Left renal cortex interstitium (tissue), 4 donors: ENCODE measurements at regions not wholly inside any gene's neighbourhood (a gene's known extent, or its start where the extent isn't known, plus 50 kb on each side); places are given as distances from the start of the nearest gene placed in this dataset.
"Not testable (repeated sequence)": the region's sequence is repeated elsewhere in the genome, so short reads cannot be mapped to it uniquely, and the experiment has no call there.

Experiments used
- DNase-seq, 4 donors: peaks; one replicate each; pipeline ENCODE4 v3.0.0-alpha.2; 2013; ENCODE audit warnings: low read depth in 4 of 4, low spot score in 2 of 4, missing footprints in 1 of 4

DNA sequence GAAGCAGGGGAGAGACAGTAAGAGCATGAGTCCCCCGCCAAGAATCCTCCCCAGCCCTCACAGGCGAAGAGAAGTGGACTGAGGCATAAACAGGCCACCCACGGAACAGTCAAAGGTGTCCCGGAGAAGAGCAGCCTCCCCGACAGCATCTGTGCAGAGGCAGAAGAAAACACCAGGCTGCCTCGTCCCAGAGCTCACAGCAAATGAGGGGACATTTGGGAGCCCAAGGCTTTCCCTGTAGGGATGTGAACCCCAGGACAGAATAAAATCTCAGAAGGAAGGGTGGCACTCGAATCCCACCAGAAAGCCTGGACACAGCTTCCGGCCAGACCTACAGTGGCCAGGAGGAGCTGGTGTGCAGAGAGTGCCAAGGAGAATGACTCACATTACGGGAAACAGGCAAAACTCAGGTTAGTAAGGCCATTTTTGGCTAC, 90.4 kb downstream of the DLL1 start:
- DNase-seq, result no peak

DNA sequence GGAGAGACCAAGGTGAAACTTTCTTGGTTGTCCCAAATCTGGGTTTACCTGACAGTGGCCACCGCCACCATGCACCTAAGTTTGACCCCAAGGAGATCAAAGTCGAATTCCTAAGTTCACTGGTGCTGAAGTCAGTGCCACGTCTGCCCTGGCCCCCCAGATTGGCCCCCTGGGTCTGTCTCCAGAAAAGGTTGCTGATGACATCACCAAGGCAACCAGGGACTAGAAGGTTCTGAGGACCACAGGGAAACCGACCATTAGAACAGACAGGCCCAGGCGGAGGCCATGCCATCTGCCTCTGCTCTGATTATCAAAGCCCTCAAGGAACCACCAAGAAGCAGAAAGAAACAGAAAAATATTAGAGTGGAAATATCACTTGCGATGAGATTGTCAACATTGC, 91.2 kb downstream of the DLL1 start:
- DNase-seq, result no peak

DNA sequence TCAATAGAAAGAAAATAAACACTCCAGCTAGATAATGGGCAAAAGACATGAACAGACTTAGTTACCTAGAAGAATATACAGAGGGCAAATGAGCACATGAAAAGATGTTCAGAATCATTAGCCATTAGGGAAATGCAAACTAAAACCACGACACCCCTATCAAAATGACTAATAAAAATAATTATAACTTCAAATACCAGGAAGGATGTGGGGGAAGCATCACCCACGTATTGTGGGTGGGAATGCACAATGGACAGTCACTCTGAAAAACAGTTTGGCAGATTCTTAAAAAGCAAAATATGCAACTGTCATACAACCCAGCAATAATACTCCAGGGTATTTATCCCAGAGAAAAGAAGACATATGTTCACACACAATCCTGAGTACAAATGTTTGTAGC, 92.6 kb downstream of the DLL1 start:
- no peak for DNase-seq

DNA sequence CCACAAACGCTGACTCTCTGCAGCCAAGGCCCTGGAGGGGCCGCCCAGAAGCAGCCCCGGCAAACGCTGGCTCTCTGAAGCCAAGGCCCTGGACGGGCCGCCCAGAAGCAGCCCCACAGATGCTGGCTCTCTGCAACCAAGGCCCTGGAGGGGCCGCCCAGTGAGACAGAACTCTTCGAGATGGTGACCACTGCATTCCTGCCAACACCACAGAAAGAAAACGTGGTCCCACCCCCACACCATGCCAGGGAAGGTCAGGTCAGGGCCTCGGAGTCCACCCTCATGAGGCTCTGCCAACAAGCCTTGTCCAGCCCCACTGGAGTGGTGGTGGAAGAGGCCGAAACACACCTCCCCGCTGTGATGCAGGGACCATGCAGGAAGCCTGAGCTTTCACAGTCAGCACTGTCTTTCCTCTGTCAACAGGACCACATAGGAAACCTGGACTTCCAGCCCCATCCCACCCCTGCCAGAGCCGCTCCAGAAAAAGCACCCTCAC, 97.5 kb downstream of the DLL1 start:
- no peak for DNase-seq

DNA sequence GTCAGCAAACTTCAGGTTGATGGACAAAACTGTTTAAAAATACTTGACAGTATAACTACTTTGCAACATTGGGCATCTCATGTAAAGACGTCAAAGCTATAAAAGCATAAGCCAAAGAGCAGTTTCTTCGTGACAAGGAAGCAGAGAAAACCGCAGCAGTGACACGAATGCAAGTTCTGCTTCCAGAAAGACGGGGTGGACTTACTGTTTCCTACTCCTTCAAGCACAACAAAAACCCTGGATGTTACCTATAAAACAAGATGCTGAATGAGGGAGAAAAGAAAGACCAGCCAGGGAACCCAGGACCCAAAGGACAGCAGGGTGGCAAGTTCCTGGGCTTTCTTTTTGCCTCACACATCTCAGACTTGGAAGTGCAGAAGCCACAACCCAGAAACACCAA, 98.0 kb downstream of the DLL1 start:
- DNase-seq, result no peak

DNA sequence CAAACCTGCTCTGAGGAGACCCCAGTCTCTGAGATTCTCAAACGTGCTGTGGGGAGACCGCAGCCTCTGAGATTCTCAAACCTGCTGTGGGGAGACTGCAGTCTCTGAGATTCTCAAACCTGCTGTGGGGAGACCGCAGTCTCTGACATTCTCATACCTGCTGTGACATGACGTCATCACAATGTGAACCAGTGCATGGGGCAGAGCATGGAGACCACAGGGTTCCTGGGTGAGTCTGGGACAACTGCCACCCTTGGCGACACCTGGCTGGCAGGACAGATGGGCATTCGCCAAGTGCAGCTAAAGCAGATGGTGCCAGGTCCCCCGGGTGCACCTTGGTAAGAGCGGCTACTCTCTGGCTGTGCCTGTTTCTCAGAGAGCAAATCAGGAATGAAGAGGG, 98.8 kb downstream of the DLL1 start:
- DNase-seq, result not testable (repeated sequence)

DNA sequence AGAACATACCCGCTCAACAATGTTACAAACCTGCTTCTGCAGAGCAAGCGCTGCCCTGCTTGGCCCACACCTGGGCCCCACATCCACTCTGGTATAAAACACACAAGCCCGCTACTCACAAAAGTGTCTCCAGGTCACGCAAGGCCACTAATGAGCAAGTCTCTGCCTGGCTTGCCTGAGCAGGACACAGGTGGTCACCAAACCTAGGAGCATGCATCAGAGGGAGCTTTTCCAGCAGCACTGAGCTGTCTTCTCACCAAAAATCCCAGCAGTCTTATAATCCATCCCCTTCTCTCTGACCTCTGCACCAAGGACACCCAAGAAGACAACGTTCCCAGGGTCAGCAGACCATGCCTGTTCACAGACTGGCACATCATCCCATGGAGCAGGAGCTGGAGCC, 100.8 kb downstream of the DLL1 start:
- no peak for DNase-seq

DNA sequence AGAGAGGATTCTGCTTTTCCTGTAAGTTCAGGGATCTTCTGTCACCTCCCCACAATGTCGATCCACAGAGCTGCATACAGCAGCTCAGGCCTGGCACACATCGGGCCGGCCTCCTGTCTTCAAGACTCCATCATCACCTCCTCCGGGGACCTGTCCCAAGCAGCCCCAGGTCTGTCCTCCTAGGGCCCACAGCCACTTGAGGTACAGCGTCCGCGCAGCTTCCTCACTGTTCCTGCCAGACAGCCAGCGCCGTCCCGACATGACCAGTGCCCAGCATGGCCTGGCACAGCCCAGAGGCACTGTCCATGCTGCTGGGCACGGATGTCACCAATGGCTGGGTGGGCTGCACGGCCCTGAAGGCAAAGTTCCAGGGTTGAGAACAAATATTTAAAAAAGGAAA, 101.6 kb downstream of the DLL1 start:
- no peak for DNase-seq

DNA sequence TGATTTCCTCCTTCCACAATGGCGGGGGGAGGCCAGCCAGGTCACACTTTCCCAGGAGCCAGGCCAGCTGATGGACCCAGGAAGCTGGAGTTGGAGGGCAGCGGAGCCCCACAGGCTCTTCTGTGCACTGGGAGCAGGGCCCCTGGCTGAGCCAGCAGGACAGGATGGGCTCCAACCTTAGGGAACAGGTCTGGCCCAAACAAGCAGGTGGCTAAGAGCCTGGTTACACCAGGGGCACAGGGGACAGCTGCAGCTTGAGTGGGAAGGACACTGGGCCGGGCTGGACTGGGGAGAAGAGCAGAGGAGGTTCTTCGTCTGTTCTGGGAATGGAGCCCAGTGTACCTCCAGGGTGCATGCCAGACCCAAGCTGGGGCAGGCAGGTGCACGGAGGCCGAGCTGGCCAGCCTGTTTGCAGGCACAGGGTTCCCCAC, 102.3 kb downstream of the DLL1 start:
- no peak for DNase-seq

DNA sequence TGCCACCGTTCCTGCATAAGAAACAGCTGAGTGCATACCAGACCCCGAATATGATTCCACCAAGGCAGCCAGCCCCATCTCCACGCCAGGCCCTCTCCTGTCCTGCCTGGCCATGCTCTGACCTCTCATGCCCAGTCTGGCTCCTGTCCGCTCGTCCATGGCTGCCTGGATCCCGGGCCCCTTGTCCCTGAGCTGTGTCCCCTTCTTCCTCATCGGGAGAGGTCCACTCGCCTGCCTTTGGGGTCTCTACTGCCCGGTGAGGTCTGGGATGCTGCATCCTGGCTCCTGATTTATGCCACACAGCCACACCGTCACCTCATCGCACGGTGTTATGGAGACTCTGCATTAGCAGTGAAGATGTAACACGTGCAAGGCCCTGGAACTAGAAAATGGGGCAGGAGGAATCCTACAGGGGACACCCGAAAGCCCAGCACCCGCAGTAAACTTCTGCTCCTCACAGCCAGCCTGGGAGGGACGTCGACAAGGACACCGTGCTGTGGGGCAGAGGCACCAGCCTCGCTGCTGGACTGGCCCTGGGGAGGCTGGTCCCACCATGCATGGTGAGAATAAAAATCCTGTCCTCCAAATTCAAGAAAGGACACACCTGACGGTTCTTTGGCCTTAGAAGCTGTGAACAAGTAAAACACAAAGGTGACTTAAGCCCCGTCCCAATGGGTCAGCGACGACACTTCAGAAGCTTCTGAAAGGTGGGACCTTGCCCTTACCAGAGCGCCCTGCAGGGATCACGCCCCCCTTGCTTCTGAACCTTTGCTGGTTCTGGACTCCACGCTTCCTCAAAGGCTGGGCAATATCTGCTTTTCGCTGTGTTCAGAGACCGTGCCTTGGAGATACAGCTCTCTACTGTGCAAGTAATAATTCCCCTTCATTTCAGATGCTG, 103.0 kb downstream of the DLL1 start:
- no peak for DNase-seq

DNA sequence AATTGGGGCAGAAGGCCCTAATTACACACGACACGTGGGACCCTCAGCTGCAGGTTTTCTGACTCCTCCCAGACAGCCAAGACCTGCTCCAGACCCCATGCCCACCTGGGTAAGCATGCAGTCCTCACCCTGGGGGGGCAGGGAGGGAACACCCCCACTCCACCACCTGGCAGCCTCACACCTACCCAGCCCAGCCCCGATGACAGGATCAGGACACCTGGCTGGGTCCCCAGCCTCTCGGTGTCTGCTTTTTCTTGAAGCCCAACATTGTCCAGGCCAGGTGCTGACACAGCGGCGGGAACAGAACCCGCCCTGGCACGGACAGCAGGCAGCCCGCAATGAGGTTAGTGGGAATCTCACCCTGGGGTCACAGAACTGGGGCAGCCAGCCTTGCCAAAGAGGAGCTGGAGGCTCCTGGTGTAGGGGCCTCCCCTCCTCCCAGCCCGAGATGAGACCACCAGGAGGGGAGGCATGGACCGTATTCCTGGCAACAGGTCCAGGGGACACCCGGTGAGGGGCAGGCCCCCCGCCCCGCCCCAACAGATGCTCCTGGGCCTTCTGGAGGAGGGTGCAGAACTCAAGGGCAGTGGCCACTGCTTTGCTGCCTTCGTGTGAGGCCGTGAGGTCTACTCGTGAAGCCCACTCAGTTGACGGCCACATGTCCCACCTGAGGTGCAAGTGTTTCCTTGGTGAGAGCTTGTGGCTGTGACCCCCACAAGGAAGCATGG, 103.8 kb downstream of the DLL1 start:
- no peak for DNase-seq

DNA sequence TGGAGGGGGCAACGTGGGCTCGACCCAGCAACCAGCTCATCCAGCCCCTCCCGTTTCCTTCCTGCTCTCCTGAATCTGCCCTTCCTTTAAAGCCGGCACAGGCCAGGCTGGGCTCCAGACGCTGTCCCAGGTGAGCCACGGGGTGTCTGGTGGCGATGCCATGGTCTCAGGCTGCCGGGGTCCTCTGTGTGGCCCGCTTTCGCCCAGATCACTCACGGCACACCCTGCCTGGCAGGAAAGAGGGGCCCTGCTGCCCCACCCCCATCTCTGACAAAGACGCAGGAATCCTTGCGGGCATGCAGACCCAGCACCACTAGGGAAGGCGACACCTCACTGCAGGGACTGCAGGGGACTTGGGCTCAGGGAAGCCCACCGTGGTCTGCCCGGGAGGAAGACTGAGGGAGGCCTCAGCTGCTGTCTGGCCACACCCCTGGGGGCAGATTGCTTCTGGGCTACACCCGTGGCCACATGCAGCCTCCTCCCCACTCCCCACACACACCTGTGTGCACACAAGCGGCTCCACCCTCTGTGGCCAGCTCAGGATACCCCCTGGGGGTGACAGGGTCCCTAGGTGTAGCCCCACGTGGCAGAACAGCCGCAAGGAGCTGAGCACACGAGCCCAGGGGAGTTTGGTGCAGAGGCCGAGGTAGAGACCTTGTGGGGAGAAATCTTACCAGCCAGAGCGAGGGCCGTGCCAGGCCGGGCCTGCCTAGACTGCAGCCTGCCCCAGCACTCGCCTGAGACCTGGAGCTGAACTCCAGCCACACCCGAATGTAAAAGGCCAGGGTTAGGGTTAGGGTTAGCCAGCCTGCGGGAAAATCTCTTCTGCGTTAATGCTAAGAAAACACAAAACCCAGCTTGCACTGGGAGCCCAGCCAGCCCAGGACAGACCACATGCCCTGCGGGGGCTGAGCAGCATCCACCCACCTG, 104.6 kb downstream of the DLL1 start:
- DNase-seq, result no peak

DNA sequence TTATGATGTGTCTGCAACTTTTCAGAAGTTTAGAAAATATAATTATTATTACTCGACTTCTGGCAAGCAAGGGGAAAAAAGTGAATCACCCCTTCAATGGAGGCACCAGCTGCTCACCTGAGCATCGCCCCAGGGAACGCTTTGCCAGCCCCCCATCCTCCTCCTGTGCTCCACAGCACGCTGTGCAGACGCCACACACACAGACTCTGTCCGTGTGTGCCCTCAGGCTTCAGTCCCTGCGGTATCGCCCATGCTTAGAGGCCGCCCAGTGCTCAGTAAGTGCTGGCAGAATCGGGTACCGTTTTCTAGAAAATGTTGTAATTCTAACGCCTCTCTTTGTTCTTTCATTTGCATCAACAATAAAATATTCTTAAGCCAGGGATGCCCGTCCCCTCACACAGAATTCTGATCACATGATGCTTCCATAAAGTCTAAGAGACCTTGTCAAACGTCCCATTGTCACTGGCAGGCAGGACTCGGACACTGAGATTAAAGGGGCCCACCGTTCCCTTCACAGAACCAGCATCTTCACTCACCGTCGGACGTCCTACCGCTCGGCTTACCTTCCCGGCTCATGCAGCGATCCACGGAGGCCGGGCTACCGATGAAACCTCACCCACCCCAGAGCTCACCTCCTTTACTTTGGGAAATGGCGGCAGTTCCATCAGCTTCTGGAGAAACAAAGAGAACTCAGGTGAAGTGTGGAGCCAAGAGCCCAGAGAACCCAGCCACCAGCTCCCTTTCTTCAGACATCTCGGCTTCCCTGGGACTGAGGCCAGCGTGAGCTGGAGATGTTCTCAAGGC, 105.5 kb downstream of the DLL1 start:
- no peak for DNase-seq

DNA sequence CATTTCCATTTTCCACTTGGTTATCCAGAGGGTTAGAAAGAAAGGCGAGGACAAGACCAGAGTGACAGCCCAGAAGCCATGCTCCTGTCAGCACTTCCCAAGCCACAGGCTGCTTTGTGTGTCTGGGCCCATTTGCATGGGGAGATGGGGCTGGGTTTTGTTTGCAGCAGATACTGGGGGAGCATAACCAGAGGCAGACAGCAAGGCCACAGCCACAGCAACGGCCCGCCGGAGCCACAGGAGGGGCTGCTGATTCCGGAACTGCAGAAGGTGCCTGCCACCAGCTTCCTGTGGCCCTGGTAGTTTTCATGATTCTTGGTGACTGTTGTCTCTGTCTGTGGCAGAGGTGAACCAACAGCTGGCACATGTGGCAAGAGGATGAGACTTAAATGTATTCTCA, 106.6 kb downstream of the DLL1 start:
- DNase-seq, result no peak

DNA sequence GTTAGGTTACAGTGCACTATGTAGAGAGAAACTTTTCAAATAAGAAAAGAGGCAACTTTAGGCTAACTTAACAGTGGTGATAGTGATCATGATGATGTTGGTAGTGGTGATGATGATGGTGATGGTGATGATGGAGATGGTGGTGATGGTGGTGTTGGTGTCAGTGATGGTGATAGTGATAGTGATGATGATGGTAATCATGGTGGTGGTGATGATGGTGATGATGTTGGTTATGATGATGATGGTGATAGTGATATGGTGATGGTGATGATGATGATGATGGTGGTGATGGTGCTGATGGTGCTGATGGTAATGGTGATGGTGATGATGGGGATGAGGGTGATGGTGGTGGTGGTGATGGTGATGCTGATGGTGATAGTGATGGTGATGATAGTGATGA, 107.4 kb downstream of the DLL1 start:
- DNase-seq, result no peak

DNA sequence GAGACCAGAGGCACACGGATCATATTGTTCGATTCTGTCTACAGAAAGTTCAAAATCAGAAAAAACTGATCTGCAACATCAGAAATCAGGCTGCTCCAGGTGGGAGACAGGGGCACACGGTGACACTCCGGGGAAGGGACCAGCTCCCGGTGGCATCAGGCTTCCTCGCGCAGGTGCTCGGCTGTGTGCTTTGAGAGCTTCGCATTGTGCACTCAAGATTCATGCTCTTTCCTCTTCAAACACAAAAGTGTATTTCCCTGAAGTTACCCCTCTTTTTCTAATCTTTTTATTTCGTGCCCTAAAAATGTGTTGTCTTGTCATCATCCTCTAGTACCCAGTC, 108.1 kb downstream of the DLL1 start:
- DNase-seq, result no peak

DNA sequence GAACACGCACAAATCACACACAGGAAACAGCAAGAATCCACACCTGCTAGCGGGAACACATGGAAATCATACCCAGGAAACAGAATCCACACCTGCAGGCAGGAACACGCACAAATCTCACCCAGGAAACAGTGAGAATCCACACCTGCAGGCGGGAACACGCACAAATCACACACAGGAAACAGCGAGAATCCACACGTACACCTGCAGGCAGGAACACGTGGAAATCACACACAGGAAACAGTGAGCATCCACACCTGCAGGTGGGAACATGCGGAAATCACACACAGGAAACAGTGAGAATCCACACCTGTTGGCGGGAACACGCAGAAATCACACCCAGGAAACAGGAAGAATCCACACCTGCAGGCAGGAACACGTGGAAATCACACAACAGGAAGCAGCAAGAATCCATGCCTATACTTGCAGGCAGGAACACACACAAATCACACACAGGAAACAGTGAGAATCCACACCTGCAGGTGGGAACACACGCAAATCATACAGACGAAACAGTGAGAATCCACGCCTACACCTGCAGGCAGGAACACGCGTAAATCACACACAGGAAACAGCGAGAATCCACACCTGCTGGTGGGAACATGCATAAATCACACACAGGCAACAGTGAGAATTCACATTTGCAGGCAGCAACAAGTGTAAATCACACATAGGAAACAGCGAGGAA, 108.6 kb downstream of the DLL1 start:
- no peak for DNase-seq

DNA sequence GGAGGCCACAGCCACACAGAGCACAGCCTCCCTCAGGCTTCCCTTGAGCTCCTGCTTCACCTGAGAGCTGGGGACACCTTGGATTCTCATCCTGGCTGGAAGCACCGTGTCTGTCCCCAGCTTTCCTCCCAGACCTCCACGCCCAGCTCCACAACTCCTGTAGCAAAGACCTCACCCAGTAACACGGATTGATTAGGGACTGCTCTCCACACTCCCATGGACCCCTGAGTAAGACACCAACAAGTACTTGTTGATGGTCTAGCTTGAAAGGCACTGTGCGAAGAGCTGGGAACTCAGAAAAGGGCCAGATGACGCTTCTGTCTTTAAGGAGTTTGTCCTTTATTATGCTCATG, 109.6 kb downstream of the DLL1 start:
- DNase-seq, result no peak

DNA sequence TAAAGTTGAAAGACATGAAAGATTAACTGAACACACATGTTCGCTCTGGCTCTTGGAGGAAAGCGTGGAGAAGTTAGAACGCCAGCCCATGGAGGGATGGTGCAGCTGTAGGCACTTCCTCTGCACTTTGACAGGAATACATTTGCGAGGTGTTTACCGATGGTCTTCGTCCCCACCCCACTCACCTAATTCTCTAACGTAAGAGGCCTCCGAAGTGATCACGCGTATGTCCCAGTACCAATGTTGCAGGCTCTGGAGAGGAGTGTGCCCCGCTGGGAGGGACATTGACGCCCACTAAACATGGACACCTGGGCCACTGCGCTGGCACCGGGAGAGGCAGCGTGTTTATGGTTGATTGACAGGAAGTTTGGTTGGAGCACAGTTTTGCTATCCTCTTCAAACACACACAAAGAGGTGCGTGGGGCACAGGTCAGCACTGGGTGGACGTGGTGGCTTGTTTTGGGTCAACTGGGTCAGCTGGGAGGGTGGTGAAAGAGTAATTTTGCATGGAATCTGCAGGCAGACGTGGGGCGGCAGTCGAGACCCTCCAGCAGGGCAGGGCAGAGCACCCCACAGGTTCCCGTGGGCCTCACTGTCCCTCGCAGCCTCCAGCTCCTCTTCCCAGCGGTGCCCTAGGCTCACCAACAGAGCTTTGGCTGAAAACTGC, 110.1 kb downstream of the DLL1 start:
- DNase-seq, result no peak
